ENCODE measurements at regions not wholly inside any gene's neighbourhood (a gene's known extent, or its start where the extent isn't known, plus 50 kb on each side); places are given as distances from the start of the nearest gene placed in this dataset.

DNA sequence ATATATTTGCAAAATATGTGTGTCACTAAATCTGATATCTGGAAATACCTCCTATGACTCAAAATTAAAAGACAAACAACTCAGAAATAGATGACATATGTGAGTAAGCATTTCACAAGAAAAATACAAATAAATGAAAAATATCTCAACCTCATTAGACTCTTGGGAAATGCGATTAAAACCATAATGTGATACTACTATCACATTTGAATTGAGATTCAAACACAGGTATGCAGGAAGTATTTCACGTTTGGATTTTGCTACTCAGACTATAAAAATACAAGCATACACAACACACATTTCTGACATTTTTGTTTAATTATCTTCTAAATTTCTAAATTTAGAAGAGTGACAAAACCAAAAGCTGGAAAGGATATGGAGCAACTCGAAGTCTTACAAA lies 811.9 kb upstream of the LRRC4C start:
- TF ChIP-seq EP300 (IDR thresholded peaks at IDR 0.05) = no peak
- TF ChIP-seq POLR2A (IDR thresholded peaks at IDR 0.05) = no peak
- TF ChIP-seq, protein P1, sequence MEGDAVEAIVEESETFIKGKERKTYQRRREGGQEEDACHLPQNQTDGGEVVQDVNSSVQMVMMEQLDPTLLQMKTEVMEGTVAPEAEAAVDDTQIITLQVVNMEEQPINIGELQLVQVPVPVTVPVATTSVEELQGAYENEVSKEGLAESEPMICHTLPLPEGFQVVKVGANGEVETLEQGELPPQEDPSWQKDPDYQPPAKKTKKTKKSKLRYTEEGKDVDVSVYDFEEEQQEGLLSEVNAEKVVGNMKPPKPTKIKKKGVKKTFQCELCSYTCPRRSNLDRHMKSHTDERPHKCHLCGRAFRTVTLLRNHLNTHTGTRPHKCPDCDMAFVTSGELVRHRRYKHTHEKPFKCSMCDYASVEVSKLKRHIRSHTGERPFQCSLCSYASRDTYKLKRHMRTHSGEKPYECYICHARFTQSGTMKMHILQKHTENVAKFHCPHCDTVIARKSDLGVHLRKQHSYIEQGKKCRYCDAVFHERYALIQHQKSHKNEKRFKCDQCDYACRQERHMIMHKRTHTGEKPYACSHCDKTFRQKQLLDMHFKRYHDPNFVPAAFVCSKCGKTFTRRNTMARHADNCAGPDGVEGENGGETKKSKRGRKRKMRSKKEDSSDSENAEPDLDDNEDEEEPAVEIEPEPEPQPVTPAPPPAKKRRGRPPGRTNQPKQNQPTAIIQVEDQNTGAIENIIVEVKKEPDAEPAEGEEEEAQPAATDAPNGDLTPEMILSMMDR (IDR thresholded peaks at IDR 0.05) = no peak
- Histone ChIP-seq H3K36me3 (no peaks in the 10 kb centered on the region), H3K9me3 (peaks cover 0 to 24% (median 3%) of the 10 kb centered on the region in 4 donors), H3K4me1 (no peaks in the 10 kb centered on the region), H3K27me3 (no peaks in the 10 kb centered on the region), H3K4me3 (no peak overlapping the region), H3K27ac (no peak overlapping the region)
- WGBS, 2 donors = 66 to 71% methylated on average over 3 of the region's 3 CpGs
- no peak for DNase-seq (ENCODE audit: low spot score in 2 of 2)

DNA sequence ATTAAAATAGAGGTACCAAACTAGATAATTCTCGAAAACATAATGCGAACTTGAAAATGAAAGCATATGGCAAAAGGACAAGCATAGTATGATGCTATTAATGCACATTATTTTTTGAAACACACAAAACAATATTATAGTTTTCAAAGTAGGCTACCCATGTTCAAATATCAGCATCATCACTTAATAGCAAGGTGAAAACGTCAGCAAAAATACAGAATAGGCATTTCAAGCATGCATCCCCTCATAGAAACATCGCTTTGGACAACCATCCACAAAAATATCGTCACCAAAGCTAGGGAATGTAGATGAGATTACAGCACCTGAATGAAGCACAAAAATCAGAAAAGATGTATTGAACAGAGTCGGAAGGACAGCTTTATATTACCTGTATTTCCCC lies 814.5 kb upstream of the LRRC4C start:
- Histone ChIP-seq H3K9me3 (peaks cover 0 to 33% (median 5%) of the 10 kb centered on the region in 4 donors), H3K27me3 (no peaks in the 10 kb centered on the region), H3K4me3 (no peak overlapping the region), H3K36me3 (no peaks in the 10 kb centered on the region), H3K4me1 (no peaks in the 10 kb centered on the region), H3K27ac (no peak overlapping the region)
- no peak for DNase-seq (ENCODE audit: low spot score in 2 of 2)
- WGBS, 2 donors = 93 to 94% methylated on average over 6 of the region's 6 CpGs
- no peak for TF ChIP-seq POLR2A (IDR thresholded peaks at IDR 0.05)
- TF ChIP-seq, protein P1 (IDR thresholded peaks at IDR 0.05) = no peak
- no peak for TF ChIP-seq EP300 (IDR thresholded peaks at IDR 0.05)

DNA sequence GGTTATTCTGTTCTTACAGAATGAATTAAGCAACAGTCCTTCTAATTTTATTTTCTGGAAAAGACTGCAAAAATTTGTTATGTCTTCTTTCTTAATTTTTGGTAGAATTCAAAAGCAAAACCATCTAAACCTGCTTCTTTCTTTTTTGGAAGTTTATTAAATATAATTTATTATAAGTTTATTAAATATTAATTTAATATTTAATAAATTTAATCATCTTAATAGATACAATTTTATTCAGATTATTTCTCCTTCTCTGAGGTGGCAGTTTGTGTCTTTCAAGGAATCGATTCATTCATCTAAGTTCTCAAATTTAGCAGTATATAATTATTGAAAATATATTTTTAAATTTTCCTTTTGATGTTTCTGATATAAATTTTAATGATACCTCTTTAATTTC lies 837.5 kb upstream of the LRRC4C start:
- no peak for DNase-seq (ENCODE audit: low spot score in 2 of 2)
- no peak for TF ChIP-seq EP300 (IDR thresholded peaks at IDR 0.05)
- TF ChIP-seq POLR2A (IDR thresholded peaks at IDR 0.05) = no peak
- TF ChIP-seq, protein P1 (IDR thresholded peaks at IDR 0.05) = no peak
- WGBS, 2 donors = 85 to 92% methylated on average over 1 of the region's 1 CpG
- peaks cover 0 to 8% (median 0%) of the 10 kb centered on the region in 4 donors for H3K9me3 ChIP-seq
- H3K36me3 ChIP-seq = no peaks in the 10 kb centered on the region
- H3K4me3 ChIP-seq = no peak overlapping the region
- H3K27ac ChIP-seq = no peak overlapping the region
- H3K4me1 ChIP-seq = no peaks in the 10 kb centered on the region
- no peaks in the 10 kb centered on the region for H3K27me3 ChIP-seq

DNA sequence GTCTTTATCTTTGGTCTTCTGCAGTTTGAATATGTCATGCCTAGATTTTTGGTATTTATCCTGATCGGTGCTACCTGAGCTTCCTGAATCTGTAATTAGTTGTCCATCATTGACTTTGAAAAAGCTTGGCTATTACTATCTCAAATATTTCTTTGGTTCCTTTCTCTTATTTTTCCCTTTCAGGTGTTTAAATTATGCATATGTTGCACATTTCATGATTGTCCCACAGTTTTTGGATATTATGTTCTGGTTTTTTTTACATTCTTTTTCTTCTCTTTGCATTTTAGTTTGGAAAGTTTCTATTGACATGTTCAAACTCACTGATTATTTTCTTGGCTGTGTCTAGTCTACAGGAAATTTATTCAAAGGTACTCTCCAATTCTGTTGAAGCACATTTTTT lies 840.3 kb upstream of the LRRC4C start:
- Histone ChIP-seq H3K4me3 (no peak overlapping the region), H3K27ac (no peak overlapping the region), H3K36me3 (no peaks in the 10 kb centered on the region), H3K27me3 (no peaks in the 10 kb centered on the region), H3K9me3 (peaks cover 0 to 8% (median 0%) of the 10 kb centered on the region in 4 donors), H3K4me1 (no peaks in the 10 kb centered on the region)
- 85 to 87% methylated on average over 1 of the region's 1 CpG for WGBS, 2 donors
- TF ChIP-seq, protein P1 (IDR thresholded peaks at IDR 0.05) = no peak
- TF ChIP-seq EP300 (IDR thresholded peaks at IDR 0.05) = no peak
- TF ChIP-seq POLR2A (IDR thresholded peaks at IDR 0.05) = no peak
- DNase-seq (ENCODE audit: low spot score in 2 of 2) = no peak

DNA sequence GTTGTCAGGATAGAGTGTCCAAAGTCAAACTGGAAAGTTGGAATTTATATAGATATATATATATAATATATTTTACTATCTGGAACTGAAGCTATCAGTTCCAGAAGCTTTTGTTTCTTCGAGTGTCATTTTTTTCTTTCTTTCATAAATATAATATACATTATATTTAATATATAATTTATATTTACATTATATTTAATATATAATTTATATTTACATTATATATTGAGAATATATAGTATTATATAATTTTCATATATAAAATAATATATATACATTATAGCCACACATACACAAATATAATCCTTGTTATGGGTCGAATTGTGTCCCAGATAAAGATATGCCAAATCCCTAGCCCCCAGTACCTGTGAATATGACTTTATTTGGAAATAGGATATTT lies 842.3 kb upstream of the LRRC4C start:
- no peak overlapping the region for H3K4me3 ChIP-seq
- H3K4me1 ChIP-seq = no peaks in the 10 kb centered on the region
- no peaks in the 10 kb centered on the region for H3K9me3 ChIP-seq
- no peaks in the 10 kb centered on the region for H3K36me3 ChIP-seq
- TF ChIP-seq EP300 (IDR thresholded peaks at IDR 0.05) = no peak
- no peak for TF ChIP-seq POLR2A (IDR thresholded peaks at IDR 0.05)
- TF ChIP-seq, protein P1 (IDR thresholded peaks at IDR 0.05) = no peak
- WGBS, 2 donors = 90 to 95% methylated on average over 2 of the region's 2 CpGs
- DNase-seq (ENCODE audit: low spot score in 2 of 2) = no peak
- H3K27ac ChIP-seq = no peak overlapping the region
- no peaks in the 10 kb centered on the region for H3K27me3 ChIP-seq
